DMS153 treated with DMSO at 0.1 percent for 48 hours (cell line): ENCODE measurements at regions not wholly inside any gene's neighbourhood (a gene's known extent, or its start where the extent isn't known, plus 50 kb on each side); places are given as distances from the start of the nearest gene placed in this dataset.
"Not testable (repeated sequence)": the region's sequence is repeated elsewhere in the genome, so short reads cannot be mapped to it uniquely, and the experiment has no call there.

Experiments used
- DNase-seq: peaks from one replicate; lab custom pipeline; 2025; ENCODE audit not compliant: unreplicated experiment; lab: John Stamatoyannopoulos, UW

DNA sequence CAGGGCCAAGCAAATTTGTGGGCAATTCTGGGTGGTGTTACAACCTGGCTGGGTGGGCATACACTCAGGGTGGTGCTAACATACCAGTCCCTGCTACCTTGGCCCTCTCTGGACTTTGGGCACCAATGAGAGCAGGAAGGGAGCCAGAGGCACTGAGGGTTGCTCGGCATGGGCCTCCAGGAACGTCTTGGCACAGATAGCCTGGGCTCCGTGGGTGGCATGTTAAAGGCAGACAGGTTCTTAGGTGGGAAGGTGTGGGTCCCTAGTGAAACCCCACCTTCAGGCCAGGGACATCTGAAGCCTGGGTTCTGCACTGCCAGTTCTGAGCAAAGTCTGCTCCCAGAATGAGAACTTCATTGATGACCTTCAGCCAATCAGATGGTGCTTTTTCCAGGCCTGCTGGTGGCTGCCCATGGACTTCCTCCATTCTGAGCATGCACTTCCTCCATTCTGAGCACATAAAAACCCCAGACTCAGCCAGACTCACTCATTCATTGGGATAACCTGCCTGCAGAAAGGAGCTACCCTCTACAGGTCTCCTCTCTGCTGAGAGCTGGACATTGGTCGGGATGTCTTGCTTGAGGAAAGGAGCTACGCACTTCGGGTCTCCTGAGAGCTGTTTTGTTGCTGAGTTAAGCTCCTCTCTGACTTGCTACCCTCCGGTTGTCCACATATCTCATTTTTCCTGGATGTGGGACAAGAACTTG lies 2567.1 kb downstream of the PCDH9 start:
- DNase-seq, result no peak

DNA sequence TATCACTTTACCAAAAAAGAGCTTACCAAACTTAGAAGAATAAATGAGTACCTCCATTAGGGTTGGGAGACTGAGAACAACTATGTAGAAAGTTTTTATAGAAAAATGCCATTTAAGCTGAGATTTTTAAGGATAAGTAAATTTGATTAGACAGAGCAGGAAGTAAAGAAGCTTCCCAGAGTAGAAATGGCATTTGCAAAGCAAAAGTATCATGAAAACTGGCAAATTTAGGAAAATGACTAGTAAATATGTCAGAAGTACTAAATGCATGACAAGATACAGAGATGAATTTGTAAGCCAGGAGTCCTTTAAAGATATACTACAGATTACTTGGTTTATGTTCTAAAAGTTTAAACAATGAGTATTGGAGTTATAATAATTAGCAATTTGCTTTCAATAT lies 2581.8 kb downstream of the PCDH9 start:
- DNase-seq, result no peak

DNA sequence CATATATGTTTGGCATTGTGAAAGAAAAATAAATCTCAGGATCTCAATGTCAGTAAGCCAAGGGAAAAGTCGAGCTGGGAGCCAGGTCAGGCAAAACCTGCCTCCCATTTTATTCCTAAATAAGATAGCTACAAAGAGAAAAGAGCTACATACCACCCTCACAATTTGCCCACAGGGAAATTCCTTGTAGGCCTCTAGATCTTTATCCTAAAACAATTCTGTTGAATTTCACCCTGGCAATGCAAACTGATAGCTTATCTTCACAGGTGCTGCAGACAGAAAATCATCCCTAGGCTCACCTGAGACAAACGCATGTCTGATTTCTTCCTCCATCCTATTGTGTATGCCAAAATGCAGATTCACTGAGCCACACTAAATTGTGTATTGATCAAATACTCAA lies 2587.1 kb downstream of the PCDH9 start:
- no peak for DNase-seq

DNA sequence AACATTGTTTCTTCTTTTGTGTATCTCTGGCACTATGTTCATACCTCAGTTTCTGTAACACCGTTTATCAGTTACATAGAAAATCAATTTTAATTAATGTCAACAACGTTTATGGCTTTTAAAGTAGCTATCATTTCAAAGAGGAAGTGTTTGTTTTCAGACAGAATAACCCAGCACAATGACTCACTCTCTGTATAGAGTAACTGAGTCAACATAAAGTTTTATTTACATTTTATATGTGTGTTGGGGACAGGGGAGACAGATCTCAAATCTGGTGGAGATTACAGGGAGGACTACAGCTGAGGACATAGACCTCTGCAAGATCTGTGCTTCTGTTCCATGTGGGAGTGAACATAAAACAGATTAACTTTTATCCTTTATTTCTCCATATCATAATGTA lies 2590.1 kb downstream of the PCDH9 start:
- peak; percentile 76 for DNase-seq

DNA sequence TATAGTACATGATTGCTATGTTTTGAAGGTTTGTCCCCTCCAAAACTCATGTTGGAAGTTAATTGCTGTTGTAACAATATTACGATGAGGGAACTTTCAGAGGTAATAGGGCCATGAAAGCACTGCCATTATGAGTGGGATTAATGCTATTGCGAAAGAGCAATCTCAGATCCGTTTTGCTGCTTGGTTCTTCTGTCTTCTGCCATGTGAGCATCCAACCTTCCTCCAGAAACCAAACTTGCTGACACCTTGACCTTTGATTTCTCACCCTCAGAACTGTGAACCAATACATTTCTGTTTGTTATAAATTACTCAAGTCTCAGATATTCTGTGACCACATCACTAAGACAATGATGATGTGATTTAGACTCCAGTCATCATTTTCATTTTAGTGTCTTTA lies 2590.9 kb downstream of the PCDH9 start:
- no peak for DNase-seq

DNA sequence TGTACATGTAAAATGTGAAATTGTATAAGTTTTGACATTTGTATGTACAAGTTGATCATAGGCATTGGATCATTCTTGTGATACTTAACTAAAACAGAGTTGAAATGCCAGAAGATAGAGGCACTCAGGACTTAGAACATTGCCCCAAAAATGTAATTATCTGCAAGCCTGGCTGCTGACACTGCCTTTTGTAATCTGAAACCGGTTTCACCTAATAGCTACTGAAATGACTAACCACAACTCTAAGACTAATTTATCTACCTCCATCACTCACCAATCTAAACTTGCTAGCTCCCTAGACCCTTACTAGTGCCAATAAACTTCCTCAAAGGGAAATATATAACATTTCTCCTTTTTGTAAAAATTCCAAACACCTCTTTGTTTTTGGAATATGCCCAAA lies 2596.2 kb downstream of the PCDH9 start:
- DNase-seq, result no peak

DNA sequence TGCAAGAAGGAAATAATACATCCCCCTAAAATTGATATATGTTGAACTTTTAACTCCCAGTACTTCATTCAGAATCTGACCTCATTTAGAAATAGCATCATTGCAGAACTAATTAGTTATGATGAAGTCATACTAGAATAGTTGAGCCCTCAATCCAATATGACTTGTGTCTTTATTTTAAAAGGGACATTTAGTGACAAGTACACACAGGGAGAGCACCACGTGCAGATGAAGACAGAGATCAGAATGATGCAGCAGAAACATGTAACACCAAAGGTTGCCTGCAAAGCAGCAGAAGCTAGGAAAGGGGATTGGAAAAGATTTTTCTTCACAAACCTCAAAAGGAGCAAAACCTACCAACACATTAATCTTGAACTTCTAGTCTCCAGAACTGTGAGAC lies 2602.5 kb downstream of the PCDH9 start:
- DNase-seq, result no peak

DNA sequence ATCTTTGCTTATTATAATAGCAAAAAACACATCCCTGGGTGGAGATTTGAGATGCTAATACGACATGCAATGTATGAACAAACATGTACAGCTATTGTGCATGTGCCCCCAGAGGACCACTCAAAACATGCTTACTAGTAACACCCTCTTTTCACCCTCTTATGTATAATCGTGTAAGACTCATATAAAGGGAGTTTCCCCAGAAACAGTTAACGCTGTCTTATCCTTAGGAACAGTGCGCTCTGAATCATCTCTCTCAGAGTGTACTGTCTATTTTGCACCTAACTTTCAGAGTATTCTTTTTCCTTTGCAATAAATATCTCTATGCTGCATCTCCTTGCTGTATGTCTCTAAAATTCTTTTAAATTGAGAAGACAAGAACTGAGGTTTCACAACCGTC lies 2604.0 kb downstream of the PCDH9 start:
- DNase-seq, result no peak

DNA sequence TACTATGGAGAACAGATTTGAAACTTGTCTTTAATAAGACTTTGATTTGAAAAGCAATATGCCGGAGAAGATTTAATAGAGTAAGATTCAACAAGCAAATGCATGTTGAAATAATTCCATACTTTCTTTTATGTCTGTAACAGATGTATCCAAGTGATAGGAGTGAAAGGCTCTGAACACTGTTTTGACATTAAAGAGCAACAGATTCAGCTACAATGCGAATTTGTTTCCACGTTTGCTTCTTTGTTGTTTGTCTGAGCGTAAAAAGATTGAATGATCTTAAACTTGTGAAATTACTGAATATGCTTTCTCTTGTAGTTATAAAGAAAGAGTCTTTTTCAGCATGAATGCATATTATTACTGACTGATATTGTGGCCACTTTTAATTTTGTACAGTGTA lies 2612.9 kb downstream of the PCDH9 start:
- DNase-seq, result no peak

DNA sequence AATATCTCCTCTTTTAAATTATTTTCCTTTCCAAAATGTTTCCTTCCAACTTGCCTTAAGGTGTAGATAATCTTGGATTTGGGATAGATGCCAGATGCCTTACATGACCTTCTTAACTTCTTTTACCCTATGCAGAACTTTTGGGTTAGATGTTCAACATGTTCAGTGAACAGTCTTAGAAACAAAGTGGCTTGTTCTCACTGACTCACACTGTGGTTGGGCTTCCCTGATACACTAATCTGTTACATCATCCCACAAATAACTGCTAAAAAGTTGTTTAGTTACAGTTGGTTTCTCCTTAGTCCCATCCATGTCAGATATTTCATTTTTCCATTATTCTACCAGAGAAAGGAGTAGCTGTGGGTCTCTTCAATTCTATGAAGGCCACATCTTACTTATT lies 2638.2 kb downstream of the PCDH9 start:
- DNase-seq, result no peak

DNA sequence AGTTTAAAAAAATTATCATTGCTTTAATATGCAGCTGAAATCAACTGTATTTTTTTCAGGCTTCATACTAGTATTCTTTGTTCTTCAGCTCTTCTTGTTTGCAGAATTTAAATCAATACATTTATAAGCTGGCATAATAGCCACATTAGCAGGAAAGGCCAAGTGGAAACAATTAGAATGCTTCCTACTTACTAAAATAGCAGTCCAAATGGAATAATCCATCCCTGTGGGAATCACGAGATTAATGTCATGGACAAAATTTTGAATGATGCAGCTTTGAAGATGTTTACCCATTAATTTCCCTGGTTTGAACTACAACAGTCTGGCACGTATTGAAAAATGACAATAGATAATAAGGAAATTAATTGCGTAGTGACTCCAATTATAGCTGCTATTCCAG lies 2650.8 kb downstream of the PCDH9 start:
- DNase-seq, result no peak

DNA sequence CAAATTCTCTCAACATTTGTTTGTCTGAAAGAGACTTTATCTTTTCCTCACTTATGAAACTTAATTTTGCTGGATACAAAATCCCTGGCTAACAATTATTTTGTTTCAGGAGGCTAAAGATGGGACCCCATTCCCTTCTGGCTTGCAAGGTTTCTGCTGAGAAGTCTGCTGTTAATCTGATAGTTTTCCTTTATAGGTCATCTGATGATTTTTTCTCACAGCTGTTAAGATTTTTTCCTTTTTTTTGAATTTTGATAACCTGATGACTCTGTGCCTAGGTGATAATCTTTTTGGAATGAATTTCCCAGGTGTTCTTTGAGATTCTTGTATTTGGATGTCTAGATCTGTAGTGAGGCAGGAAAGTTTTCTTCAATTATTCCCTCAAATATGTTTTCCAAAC lies 2661.4 kb downstream of the PCDH9 start:
- no peak for DNase-seq

DNA sequence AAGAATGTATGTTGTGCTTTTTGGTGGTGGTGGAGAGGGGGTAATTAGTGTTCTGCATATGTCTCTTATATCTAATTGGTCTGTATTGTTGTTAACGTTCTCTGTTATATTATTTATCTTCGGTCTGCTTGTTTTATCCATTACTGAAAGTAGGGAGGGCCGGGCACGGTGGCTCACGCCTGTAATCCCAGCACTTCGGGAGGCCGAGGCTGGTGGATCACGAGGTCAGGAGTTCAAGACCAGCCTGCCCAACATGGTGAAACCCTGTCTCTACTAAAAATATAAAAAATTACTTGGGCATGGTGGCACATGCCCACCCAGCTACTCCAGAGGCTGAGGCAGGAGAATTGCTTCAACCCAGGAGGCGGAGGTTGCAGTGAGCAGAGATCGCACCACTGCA lies 2672.1 kb downstream of the PCDH9 start:
- DNase-seq, result not testable (repeated sequence)

DNA sequence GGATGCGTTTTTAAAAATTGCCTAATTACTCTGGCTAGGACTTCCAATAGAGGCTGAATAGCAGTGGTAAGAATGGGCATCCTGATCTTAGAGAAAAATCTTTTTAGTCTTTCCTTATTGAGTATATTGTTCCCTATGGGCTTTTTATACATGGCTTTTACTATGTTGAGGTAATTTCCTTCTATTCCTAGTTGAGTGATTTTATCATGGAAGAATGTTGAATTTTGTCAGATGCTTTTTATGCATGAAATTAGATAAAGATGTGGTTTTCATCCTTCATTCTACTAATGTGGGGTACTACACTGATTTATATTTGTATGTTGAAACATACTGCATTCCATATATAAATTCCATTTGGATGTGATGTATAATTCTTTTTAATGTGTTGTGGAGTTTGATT lies 2673.8 kb downstream of the PCDH9 start:
- no peak for DNase-seq

DNA sequence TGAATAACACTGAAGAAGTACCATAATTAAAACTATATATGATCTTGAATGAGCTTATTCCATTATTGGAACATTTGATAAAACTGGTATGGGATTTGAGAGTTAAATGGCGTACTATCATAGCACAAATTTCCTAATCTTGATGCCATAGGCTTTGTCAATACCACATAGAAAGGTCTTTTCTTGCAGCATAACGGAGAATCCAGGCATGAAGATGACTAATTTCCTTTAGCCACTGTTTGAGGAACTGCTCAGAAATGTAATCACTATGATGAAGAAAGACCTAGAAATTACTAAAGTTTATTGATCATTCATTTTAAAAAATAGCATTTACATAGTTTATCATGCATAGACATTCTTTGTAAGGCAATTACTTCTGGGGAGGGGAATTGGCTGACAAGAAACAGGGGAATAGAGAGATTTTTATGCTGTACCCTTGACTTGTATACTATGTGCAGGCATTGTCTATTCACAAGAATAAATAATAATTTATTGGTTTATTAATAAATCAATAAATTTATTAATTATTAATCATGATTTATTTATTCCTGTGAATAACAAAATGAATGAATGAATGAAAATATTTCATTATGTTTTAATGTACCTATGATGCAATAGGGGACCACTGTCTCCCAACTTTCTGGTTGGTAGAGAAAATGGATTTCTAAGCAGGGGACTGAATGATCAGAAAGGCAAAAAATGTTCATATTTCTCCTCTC lies 2676.6 kb downstream of the PCDH9 start:
- DNase-seq, result no peak

DNA sequence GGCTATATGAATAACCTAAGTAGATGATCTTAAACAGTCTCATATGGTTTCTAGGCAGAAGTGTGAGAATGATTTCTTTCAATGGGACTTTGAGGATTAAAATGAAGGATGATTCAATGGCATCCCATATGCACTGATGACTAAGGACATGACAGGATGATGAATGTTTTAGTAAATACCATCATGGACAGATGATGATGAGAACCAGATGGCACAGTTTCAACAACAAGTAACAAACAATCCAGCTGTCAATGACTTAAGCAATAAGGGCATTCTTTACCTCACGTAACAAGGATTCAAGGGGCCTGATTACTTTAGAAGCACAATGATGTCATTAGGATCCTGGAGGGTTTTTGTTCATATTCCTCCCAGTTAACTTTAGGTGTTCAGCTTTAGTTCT lies 2678.4 kb downstream of the PCDH9 start:
- no peak for DNase-seq

DNA sequence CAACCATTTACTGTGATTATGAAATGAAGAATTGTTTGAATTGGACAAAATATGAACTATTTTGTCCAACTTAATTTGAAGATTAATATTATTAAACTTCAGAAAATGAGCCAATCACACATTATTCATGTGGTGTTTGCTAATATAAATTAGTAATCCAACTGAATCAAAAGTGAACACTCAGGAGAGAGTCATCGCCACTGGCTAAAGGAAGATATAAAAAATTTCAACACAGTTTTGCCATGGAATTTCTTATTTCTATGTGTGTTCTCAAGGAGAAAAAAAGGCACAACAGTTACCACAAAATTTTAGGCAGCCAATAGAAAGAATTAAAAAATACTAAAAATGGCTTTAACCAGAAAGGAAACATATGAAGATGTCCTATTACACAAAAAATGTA lies 2683.8 kb downstream of the PCDH9 start:
- DNase-seq, result no peak

DNA sequence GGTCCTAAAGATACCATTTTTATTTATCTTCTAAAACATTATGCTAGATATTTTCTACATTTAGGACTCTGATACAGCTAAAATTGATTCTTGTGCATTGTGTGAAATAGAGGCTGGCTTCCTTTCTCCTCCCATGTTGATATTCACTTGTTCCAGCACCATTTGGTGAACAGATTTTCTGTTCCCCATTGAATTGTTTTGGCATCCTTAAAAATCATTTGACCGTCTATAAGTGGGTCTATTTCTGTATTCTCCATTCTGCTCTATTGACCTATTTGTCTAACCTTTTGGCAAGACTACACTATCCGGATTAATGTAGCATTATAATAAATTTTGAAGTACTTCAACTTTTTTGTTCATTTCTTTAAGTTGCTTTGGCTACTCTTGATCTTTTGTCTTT lies 2689.2 kb downstream of the PCDH9 start:
- no peak for DNase-seq

DNA sequence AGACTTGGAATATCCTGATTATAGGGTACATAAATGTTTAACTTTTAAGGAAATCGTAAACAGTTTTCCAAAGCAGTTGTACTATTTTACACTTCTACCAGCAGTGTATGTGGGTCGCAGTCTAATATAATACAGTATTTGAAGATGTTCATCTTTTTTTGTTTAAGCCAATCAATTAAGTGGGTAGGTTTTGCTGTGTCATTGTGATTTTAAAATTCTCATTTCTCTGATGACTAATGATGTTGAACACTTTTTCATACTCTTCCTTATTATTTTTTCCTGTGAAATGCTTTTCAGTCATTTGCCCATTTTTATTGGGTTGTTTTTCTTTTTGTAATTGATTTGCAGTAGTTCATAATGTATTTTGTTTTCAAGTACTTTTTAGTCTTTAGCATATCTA lies 2689.7 kb downstream of the PCDH9 start:
- DNase-seq, result no peak

DNA sequence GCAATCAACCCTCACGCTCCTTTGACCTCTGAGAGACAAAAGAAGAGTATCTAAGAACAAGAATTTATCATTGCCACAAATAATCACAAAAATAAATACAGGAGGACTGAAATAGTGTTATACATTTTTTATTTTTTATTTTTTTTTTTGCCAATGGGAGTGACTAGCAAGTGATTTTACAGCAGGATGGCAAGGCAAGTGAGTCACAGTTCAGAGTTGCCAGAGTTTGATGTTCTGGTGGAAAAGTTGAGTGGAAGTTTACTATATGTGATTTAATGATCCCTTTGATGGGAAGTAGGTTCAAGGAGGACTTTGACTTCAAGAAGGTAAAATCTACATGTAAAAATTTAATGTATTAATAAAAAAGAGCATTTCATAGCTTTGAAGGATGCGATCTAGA lies 2691.4 kb downstream of the PCDH9 start:
- DNase-seq, result no peak

DNA sequence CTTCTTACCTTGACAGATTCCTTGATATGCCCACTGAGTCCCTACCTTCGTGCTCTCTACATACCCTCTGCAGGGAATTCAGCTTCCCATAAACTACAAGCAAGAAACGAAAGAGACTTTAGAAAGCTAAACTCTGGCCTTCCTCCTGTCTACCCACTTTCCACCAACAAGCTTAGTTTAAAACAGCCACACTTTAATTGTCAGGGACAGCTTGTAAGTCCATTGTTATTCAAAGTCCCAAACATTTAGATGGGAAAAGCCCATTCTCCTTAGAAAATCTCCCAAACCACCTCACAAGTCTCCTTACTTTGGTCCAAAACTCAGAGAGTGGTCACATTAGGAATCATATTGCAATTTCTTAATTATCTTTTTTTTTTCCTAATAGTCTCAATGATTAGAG lies 2695.8 kb downstream of the PCDH9 start:
- no peak for DNase-seq

DNA sequence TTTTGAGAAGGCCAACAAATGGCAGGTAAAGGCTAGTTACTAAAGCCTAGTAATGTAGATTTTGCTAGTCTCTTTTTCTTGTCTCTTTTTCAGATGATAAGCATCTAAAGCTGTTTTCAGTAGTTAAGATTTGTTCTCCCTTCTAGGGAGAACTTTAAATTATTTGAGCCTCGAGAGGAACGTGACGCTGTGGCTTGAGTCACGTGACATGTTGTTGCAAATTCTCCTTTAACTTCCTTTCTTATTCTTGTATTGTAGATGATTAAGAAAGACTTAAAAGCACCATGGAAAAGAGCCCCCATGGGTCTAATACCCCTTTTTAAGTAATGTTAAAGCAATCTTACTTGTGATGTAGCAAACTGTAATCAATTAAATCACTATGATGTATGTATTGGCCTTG lies 2698.7 kb downstream of the PCDH9 start:
- DNase-seq, result no peak

DNA sequence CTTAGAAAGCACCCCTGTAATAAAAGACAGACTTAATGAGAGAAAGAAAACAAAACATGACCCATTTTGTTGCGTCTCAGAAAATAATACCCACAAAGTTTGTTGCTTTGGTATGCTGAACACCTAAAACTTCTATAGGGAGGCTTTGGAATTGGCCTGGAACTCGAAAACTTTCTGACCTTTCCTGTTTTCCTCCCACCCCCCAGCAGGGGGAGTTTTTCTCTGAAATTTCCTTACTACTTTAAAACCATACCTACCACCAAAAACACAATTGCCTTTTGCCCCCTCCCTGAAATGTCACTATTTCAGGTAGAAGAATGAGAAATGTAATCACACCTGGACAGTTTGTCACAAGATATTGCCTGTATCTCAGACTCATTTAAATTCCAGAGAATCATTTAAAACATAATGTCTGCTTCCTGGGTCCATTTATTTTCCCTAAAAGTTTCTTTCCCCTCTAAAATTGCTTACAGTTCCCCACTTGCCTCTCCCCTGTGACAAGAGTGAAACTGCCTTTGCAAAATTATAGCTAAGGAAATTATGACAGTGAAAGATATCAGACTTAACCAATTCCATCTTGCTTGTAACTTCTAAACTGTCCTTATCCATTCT lies 2700.2 kb downstream of the PCDH9 start:
- no peak for DNase-seq
